ENCODE measurements at regions not wholly inside any gene's neighbourhood (a gene's known extent, or its start where the extent isn't known, plus 50 kb on each side); places are given as distances from the start of the nearest gene placed in this dataset.

DNA sequence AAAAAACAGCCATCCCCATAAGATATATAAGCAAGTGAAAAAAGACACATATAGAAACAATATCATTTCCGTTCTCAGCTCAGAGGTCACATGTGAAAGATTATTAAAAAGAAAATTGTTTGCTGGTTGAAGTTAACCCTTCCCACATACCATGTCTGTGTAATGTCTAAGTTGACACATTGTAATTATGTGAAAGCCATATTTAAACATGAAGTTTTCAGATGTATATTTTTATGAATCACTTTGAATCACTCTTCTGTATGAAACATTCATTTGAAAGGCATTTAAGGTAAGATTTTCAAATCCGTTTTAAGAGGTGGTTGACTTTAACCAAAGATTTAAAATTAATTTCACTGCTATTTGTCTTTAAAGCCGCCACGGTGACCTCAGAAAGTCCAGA, 441.9 kb downstream of the RND3 start:
- Histone ChIP-seq H3K36me3 (ENCODE audit: insufficient read depth, low read length) (no peaks in the 10 kb centered on the region), H3K79me2 (ENCODE audit: control insufficient read depth, insufficient read depth, low read length, unreplicated experiment) (no peaks in the 10 kb centered on the region)

GRCh38 chr2:150043172-150043500, 444.3 kb downstream of the RND3 start:
- no peak overlapping the region for H2AFZ ChIP-seq (ENCODE audit: low read length, unreplicated experiment)
- H3K4me1 ChIP-seq (ENCODE audit: control insufficient read depth, insufficient read depth, low read length, unreplicated experiment), result peaks cover 18% of the 10 kb centered on the region
- no peak overlapping the region for H3K4me3 ChIP-seq (ENCODE audit: low read depth, low read length)
- no peaks in the 10 kb centered on the region for H3K27me3 ChIP-seq (ENCODE audit: insufficient read depth, low read length)
- no peak overlapping the region for H3K27ac ChIP-seq (ENCODE audit: low read depth, low read length)
- no peaks in the 10 kb centered on the region for H3K36me3 ChIP-seq (ENCODE audit: insufficient read depth, low read length)
- H3K79me2 ChIP-seq (ENCODE audit: control insufficient read depth, insufficient read depth, low read length, unreplicated experiment), result no peaks in the 10 kb centered on the region

More for the DNA sequence above, 441.9 kb downstream of the RND3 start:
- Histone ChIP-seq H3K4me1 (ENCODE audit: control insufficient read depth, insufficient read depth, low read length, unreplicated experiment) (peaks cover 18% of the 10 kb centered on the region), H3K27ac (ENCODE audit: low read depth, low read length) (no peak overlapping the region), H3K27me3 (ENCODE audit: insufficient read depth, low read length) (no peaks in the 10 kb centered on the region), H2AFZ (ENCODE audit: low read length, unreplicated experiment) (no peak overlapping the region), H3K4me3 (ENCODE audit: low read depth, low read length) (no peak overlapping the region)

- no peak overlapping the region for H3K27ac ChIP-seq (ENCODE audit: low read depth, low read length)
- peaks cover 14% of the 10 kb centered on the region for H3K4me1 ChIP-seq (ENCODE audit: control insufficient read depth, insufficient read depth, low read length, unreplicated experiment)
- H2AFZ ChIP-seq (ENCODE audit: low read length, unreplicated experiment), result no peak overlapping the region
- no peaks in the 10 kb centered on the region for H3K79me2 ChIP-seq (ENCODE audit: control insufficient read depth, insufficient read depth, low read length, unreplicated experiment)
- no peak overlapping the region for H3K4me3 ChIP-seq (ENCODE audit: low read depth, low read length)
- no peaks in the 10 kb centered on the region for H3K27me3 ChIP-seq (ENCODE audit: insufficient read depth, low read length)
- H3K36me3 ChIP-seq (ENCODE audit: insufficient read depth, low read length), result no peaks in the 10 kb centered on the region
Measured at GRCh38 chr2:150042500-150043171, 444.8 kb downstream of the RND3 start.

- Histone ChIP-seq H3K4me1 (ENCODE audit: control insufficient read depth, insufficient read depth, low read length, unreplicated experiment) (peaks cover 12% of the 10 kb centered on the region), H3K36me3 (ENCODE audit: insufficient read depth, low read length) (no peaks in the 10 kb centered on the region), H2AFZ (ENCODE audit: low read length, unreplicated experiment) (no peak overlapping the region), H3K4me3 (ENCODE audit: low read depth, low read length) (no peak overlapping the region), H3K27me3 (ENCODE audit: insufficient read depth, low read length) (no peaks in the 10 kb centered on the region), H3K27ac (ENCODE audit: low read depth, low read length) (no peak overlapping the region), H3K79me2 (ENCODE audit: control insufficient read depth, insufficient read depth, low read length, unreplicated experiment) (no peaks in the 10 kb centered on the region)
Measured at GRCh38 chr2:150041722-150042425, 445.6 kb downstream of the RND3 start.

DNA sequence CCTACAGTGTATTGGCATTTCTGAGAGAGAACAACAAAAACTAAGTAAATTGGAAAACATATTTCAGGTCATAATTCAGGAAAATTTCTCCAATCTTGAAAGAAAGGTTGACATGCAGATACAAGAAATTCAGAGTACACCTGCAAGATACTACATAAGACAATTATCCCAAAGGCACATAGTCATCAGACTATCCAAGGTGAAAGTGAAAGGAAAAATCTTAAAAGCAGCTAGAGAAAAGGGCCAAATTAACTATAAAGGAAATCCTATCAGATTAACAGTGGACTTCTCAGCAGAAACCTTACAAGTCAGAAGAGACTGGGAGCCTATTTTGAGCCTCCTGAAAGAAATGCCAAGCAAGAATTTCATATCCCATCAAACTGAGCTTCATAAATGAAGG, 449.0 kb upstream of the MMADHC start:
- Histone ChIP-seq H3K27ac (ENCODE audit: low read depth, low read length) (no peak overlapping the region), H3K4me1 (ENCODE audit: control insufficient read depth, insufficient read depth, low read length, unreplicated experiment) (no peaks in the 10 kb centered on the region), H3K27me3 (ENCODE audit: insufficient read depth, low read length) (no peaks in the 10 kb centered on the region), H3K4me3 (ENCODE audit: low read depth, low read length) (peak overlapping the region; percentile 55), H3K79me2 (ENCODE audit: control insufficient read depth, insufficient read depth, low read length, unreplicated experiment) (no peaks in the 10 kb centered on the region), H3K36me3 (ENCODE audit: insufficient read depth, low read length) (no peaks in the 10 kb centered on the region), H2AFZ (ENCODE audit: low read length, unreplicated experiment) (peak overlapping the region; percentile 80)

- Histone ChIP-seq H3K4me3 (ENCODE audit: low read depth, low read length) (no peak overlapping the region), H3K79me2 (ENCODE audit: control insufficient read depth, insufficient read depth, low read length, unreplicated experiment) (no peaks in the 10 kb centered on the region), H3K36me3 (ENCODE audit: insufficient read depth, low read length) (no peaks in the 10 kb centered on the region), H3K4me1 (ENCODE audit: control insufficient read depth, insufficient read depth, low read length, unreplicated experiment) (no peaks in the 10 kb centered on the region), H3K27ac (ENCODE audit: low read depth, low read length) (no peak overlapping the region), H2AFZ (ENCODE audit: low read length, unreplicated experiment) (no peak overlapping the region), H3K27me3 (ENCODE audit: insufficient read depth, low read length) (no peaks in the 10 kb centered on the region)
Measured at GRCh38 chr2:150034665-150035064, 447.1 kb upstream of the MMADHC start.

DNA sequence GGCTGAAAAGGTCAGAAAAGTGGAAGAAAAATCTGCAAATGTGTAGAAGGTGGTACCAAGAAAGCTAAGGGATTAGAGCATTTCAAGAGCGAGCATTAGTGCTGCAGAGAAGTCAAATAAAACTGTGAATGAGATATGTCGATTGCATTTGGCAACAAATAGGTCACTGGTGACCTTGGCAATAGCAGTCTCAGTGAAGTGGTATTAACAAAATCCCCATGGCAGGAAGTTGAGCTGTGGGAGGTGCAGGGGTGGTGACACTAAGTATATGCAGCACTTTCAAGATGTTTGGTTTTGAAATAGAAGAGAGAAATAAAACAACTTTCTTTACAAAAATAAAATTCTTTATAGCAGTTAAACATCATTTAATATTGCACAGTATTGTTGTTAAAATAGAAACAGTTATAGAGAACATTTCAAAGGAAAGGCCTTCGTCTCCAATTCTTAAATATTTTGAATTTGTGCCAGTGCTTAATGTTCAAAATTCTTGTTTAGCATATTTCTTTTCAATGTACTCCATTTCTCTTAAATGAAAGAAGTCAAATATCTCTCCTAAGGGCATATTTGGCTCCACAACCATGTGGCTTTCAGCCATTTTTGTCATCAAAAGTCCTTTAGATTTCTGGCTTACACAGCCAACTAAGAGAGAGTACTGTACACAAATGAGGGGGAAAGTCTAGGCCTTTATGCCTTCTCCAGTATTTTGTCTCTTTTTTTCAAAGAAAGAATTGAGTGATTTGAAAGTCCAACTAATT, 443.0 kb upstream of the MMADHC start:
- Histone ChIP-seq H3K27ac (ENCODE audit: low read depth, low read length) (no peak overlapping the region), H3K27me3 (ENCODE audit: insufficient read depth, low read length) (no peaks in the 10 kb centered on the region), H3K79me2 (ENCODE audit: control insufficient read depth, insufficient read depth, low read length, unreplicated experiment) (no peaks in the 10 kb centered on the region), H3K36me3 (ENCODE audit: insufficient read depth, low read length) (no peaks in the 10 kb centered on the region), H3K4me3 (ENCODE audit: low read depth, low read length) (no peak overlapping the region), H3K4me1 (ENCODE audit: control insufficient read depth, insufficient read depth, low read length, unreplicated experiment) (no peaks in the 10 kb centered on the region), H2AFZ (ENCODE audit: low read length, unreplicated experiment) (no peak overlapping the region)

DNA sequence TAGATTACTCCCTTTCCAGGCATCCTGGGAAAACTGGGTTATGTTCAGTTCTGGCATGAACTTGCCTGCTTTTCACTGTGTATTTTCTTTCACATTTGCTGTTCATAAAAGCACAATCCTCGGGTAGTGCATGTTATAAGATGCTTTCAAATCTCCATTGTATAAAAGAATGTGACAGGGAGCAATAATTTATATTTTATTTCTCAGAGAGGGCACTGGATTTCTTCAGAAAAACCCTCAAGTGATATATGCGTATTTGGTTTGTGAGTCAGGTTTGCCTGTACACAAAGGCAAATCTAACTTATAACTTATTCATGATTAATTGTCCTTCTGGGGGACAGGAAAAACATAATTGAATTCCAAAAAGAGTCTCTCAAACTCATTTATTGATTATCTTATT, 440.7 kb upstream of the MMADHC start:
- Histone ChIP-seq H3K27ac (ENCODE audit: low read depth, low read length) (no peak overlapping the region), H3K27me3 (ENCODE audit: insufficient read depth, low read length) (no peaks in the 10 kb centered on the region), H3K4me3 (ENCODE audit: low read depth, low read length) (no peak overlapping the region), H3K79me2 (ENCODE audit: control insufficient read depth, insufficient read depth, low read length, unreplicated experiment) (no peaks in the 10 kb centered on the region), H3K4me1 (ENCODE audit: control insufficient read depth, insufficient read depth, low read length, unreplicated experiment) (no peaks in the 10 kb centered on the region), H3K36me3 (ENCODE audit: insufficient read depth, low read length) (no peaks in the 10 kb centered on the region), H2AFZ (ENCODE audit: low read length, unreplicated experiment) (no peak overlapping the region)

DNA sequence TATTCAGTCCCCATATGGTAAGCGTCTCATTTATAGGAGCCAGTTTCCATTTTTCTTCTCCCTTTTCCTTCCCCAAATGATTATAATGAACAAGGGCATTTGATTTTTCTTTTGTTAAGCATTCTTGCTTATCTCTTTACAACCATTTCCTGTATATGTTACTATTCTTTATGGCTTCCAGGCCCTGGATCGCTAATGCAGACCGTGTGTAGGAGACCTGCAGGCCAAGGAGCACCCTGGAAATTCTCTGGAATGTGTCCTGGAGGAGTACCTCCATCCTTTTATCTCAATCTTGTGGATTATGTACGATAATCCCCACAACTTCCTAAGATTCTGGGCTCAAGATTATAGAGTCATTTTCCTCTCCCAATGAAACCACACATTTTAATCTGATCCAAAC, 439.6 kb upstream of the MMADHC start:
- no peak overlapping the region for H3K27ac ChIP-seq (ENCODE audit: low read depth, low read length)
- H3K27me3 ChIP-seq (ENCODE audit: insufficient read depth, low read length), result no peaks in the 10 kb centered on the region

GRCh38 chr2:150023663-150024062, 436.1 kb upstream of the MMADHC start:
- no peaks in the 10 kb centered on the region for H3K4me1 ChIP-seq (ENCODE audit: control insufficient read depth, insufficient read depth, low read length, unreplicated experiment)
- no peaks in the 10 kb centered on the region for H3K79me2 ChIP-seq (ENCODE audit: control insufficient read depth, insufficient read depth, low read length, unreplicated experiment)
- H3K4me3 ChIP-seq (ENCODE audit: low read depth, low read length), result no peak overlapping the region
- no peaks in the 10 kb centered on the region for H3K36me3 ChIP-seq (ENCODE audit: insufficient read depth, low read length)
- no peaks in the 10 kb centered on the region for H3K27me3 ChIP-seq (ENCODE audit: insufficient read depth, low read length)
- no peak overlapping the region for H2AFZ ChIP-seq (ENCODE audit: low read length, unreplicated experiment)
- no peak overlapping the region for H3K27ac ChIP-seq (ENCODE audit: low read depth, low read length)

More for the DNA sequence above, 439.6 kb upstream of the MMADHC start:
- no peak overlapping the region for H2AFZ ChIP-seq (ENCODE audit: low read length, unreplicated experiment)
- no peak overlapping the region for H3K4me3 ChIP-seq (ENCODE audit: low read depth, low read length)
- H3K36me3 ChIP-seq (ENCODE audit: insufficient read depth, low read length), result no peaks in the 10 kb centered on the region
- no peaks in the 10 kb centered on the region for H3K4me1 ChIP-seq (ENCODE audit: control insufficient read depth, insufficient read depth, low read length, unreplicated experiment)
- no peaks in the 10 kb centered on the region for H3K79me2 ChIP-seq (ENCODE audit: control insufficient read depth, insufficient read depth, low read length, unreplicated experiment)

DNA sequence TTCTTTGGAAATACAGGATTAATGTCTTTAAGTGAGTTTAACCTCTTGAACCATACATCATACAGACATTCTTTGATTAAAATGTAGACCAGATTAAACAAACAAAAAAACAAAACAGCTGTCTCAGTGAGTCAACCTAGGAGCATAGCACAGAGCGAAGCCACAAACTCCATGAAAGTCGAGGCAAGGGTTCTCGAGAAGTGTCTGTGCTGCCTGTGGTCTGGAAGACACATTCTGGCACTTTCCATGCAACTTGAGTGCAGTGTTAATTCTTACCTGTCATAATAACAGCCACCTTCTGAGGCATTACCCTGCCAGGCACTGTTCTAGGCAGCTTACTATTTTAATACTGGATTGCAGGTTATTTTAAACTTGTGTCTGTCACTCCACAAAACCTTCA, 435.5 kb upstream of the MMADHC start:
- H3K4me3 ChIP-seq (ENCODE audit: low read depth, low read length), result no peak overlapping the region
- no peaks in the 10 kb centered on the region for H3K36me3 ChIP-seq (ENCODE audit: insufficient read depth, low read length)
- no peaks in the 10 kb centered on the region for H3K4me1 ChIP-seq (ENCODE audit: control insufficient read depth, insufficient read depth, low read length, unreplicated experiment)
- no peak overlapping the region for H2AFZ ChIP-seq (ENCODE audit: low read length, unreplicated experiment)
- H3K79me2 ChIP-seq (ENCODE audit: control insufficient read depth, insufficient read depth, low read length, unreplicated experiment), result no peaks in the 10 kb centered on the region
- no peaks in the 10 kb centered on the region for H3K27me3 ChIP-seq (ENCODE audit: insufficient read depth, low read length)
- no peak overlapping the region for H3K27ac ChIP-seq (ENCODE audit: low read depth, low read length)

All from ACC112 (cell line).